ENCODE measurements at regions not wholly inside any gene's neighbourhood (a gene's known extent, or its start where the extent isn't known, plus 50 kb on each side); places are given as distances from the start of the nearest gene placed in this dataset.

- no peak for DNase-seq (ENCODE audit: low spot score)
- H3K27ac ChIP-seq, result no peak overlapping the region
- TF ChIP-seq CTCF (conservative IDR thresholded peaks at IDR 0.05; ENCODE audit: low read depth), result no peak
- ChIA-PET CTCF (no interaction called here), POLR2A (ENCODE audit: low non-redundant PET) (no interaction called here)
Observed at GRCh38 chr7:156532016-156532602, 108.5 kb upstream of the RNF32 start.

GRCh38 chr7:156529956-156530355 is 110.6 kb upstream of the RNF32 start:
- POLR2A ChIA-PET (ENCODE audit: low non-redundant PET), result no interaction called here
- TF ChIP-seq CTCF (conservative IDR thresholded peaks at IDR 0.05; ENCODE audit: low read depth), result no peak
- CTCF ChIA-PET, result no interaction called here
- no peak overlapping the region for H3K27ac ChIP-seq
- no peak for DNase-seq (ENCODE audit: low spot score)

- no peak for TF ChIP-seq CTCF (conservative IDR thresholded peaks at IDR 0.05; ENCODE audit: low read depth)
- ChIA-PET POLR2A (ENCODE audit: low non-redundant PET) (no interaction called here), CTCF (no interaction called here)
- no peak for DNase-seq (ENCODE audit: low spot score)
- H3K27ac ChIP-seq, result no peak overlapping the region
Observed at GRCh38 chr7:156527458-156527890, 113.1 kb upstream of the RNF32 start.

GRCh38 chr7:156524818-156525597 is 115.6 kb upstream of the RNF32 start:
- CTCF ChIA-PET, result no interaction called here
- POLR2A ChIA-PET (ENCODE audit: low non-redundant PET), result no interaction called here
- no peak for DNase-seq (ENCODE audit: low spot score)
- TF ChIP-seq CTCF (conservative IDR thresholded peaks at IDR 0.05; ENCODE audit: low read depth), result no peak
- no peak overlapping the region for H3K27ac ChIP-seq

- ChIA-PET CTCF (no interaction called here), POLR2A (ENCODE audit: low non-redundant PET) (no interaction called here)
- no peak for DNase-seq (ENCODE audit: low spot score)
- TF ChIP-seq CTCF (conservative IDR thresholded peaks at IDR 0.05; ENCODE audit: low read depth), result no peak
- no peak overlapping the region for H3K27ac ChIP-seq
Observed at GRCh38 chr7:156523447-156524048, 117.0 kb upstream of the RNF32 start.

- no peak for DNase-seq (ENCODE audit: low spot score)
- ChIA-PET POLR2A (ENCODE audit: low non-redundant PET) (no interaction called here), CTCF (no interaction called here)
- H3K27ac ChIP-seq, result no peak overlapping the region
- no peak for TF ChIP-seq CTCF (conservative IDR thresholded peaks at IDR 0.05; ENCODE audit: low read depth)
Observed at GRCh38 chr7:156522801-156523200, 117.8 kb upstream of the RNF32 start.

Data from RWPE1 (cell line).